IPS-20b (cell line): ENCODE measurements at regions not wholly inside any gene's neighbourhood (a gene's known extent, or its start where the extent isn't known, plus 50 kb on each side); places are given as distances from the start of the nearest gene placed in this dataset.
"Not testable (repeated sequence)": the region's sequence is repeated elsewhere in the genome, so short reads cannot be mapped to it uniquely, and the experiment has no call there.

Experiments used
- H3K27ac ChIP-seq: one replicate; pipeline ENCODE4 v1.5.1; 2013; ENCODE audit warnings: low read length
- H3K27me3 ChIP-seq: 2 replicates; pipeline ENCODE4 v1.6.1; 2013; ENCODE audit warnings: mild to moderate bottlenecking, low read length, inconsistent platforms; ENCODE audit not compliant: insufficient read depth
- H3K36me3 ChIP-seq: 2 replicates; pipeline ENCODE4 v1.6.1; 2013; ENCODE audit warnings: low read depth, mild to moderate bottlenecking, inconsistent platforms, low read length, moderate library complexity; ENCODE audit not compliant: insufficient read depth
- H3K4me1 ChIP-seq: 2 replicates; pipeline ENCODE4 v1.6.1; 2013; ENCODE audit warnings: mild to moderate bottlenecking, control low read depth, inconsistent platforms, low read length, moderate library complexity; ENCODE audit not compliant: insufficient read depth
- H3K4me3 ChIP-seq: 2 replicates; pipeline ENCODE4 v1.5.1; 2013; ENCODE audit warnings: mild to moderate bottlenecking, low read length, inconsistent platforms
- H3K9ac ChIP-seq: 2 replicates; pipeline ENCODE4 v1.6.1; 2013; ENCODE audit warnings: low read depth, mild to moderate bottlenecking, inconsistent platforms, low read length, moderate library complexity
- H3K9me3 ChIP-seq: 2 replicates; pipeline ENCODE4 v1.6.1; 2013; ENCODE audit warnings: mild to moderate bottlenecking, low read depth, low read length, inconsistent platforms; ENCODE audit not compliant: insufficient read depth

GRCh38 chr7:159309214-159309613 is 164.5 kb upstream of the VIPR2 start:
- H3K9ac ChIP-seq, H3K27ac ChIP-seq, H3K36me3 ChIP-seq, H3K4me1 ChIP-seq, H3K4me3 ChIP-seq, H3K27me3 ChIP-seq: not testable (repeated sequence)
- H3K9me3 ChIP-seq: peaks cover 69% of the 10 kb centered on the region

- no peak overlapping the region for H3K9ac ChIP-seq
- no peak overlapping the region for H3K4me3 ChIP-seq
- H3K27me3 ChIP-seq: no peaks in the 10 kb centered on the region
- no peaks in the 10 kb centered on the region for H3K36me3 ChIP-seq
- no peaks in the 10 kb centered on the region for H3K4me1 ChIP-seq
- peaks cover 50% of the 10 kb centered on the region for H3K9me3 ChIP-seq
- no peak overlapping the region for H3K27ac ChIP-seq
Observed at GRCh38 chr7:159306012-159306411, 161.3 kb upstream of the VIPR2 start.

- not testable (repeated sequence) for H3K27ac ChIP-seq, H3K4me3 ChIP-seq, H3K27me3 ChIP-seq, H3K9ac ChIP-seq, H3K4me1 ChIP-seq, H3K36me3 ChIP-seq
- H3K9me3 ChIP-seq: peaks cover 42% of the 10 kb centered on the region
Observed at GRCh38 chr7:159305185-159305584, 160.5 kb upstream of the VIPR2 start.

- H3K9ac ChIP-seq, H3K4me3 ChIP-seq, H3K27me3 ChIP-seq, H3K36me3 ChIP-seq, H3K27ac ChIP-seq, H3K4me1 ChIP-seq: not testable (repeated sequence)
- H3K9me3 ChIP-seq: peaks cover 34% of the 10 kb centered on the region
Observed at GRCh38 chr7:159303510-159303909, 158.8 kb upstream of the VIPR2 start.

- no peak overlapping the region for H3K9ac ChIP-seq
- no peaks in the 10 kb centered on the region for H3K4me1 ChIP-seq
- H3K27me3 ChIP-seq: no peaks in the 10 kb centered on the region
- H3K36me3 ChIP-seq: no peaks in the 10 kb centered on the region
- no peak overlapping the region for H3K27ac ChIP-seq
- H3K9me3 ChIP-seq: peaks cover 22% of the 10 kb centered on the region
- no peak overlapping the region for H3K4me3 ChIP-seq
Observed at GRCh38 chr7:159296093-159296681, 151.5 kb upstream of the VIPR2 start.

GRCh38 chr7:159286487-159286886 is 141.8 kb upstream of the VIPR2 start:
- H3K4me3 ChIP-seq, H3K4me1 ChIP-seq, H3K27me3 ChIP-seq, H3K27ac ChIP-seq, H3K9ac ChIP-seq, H3K36me3 ChIP-seq: not testable (repeated sequence)
- H3K9me3 ChIP-seq: peaks cover 66% of the 10 kb centered on the region

GRCh38 chr7:159281573-159281972 is 136.9 kb upstream of the VIPR2 start:
- Histone ChIP-seq H3K9me3 (peaks cover 88% of the 10 kb centered on the region), H3K36me3 (no peaks in the 10 kb centered on the region)

GRCh38 chr7:159280008-159280407 is 135.3 kb upstream of the VIPR2 start:
- H3K4me3 ChIP-seq: no peak overlapping the region
- no peaks in the 10 kb centered on the region for H3K4me1 ChIP-seq
- no peak overlapping the region for H3K9ac ChIP-seq
- H3K27ac ChIP-seq: no peak overlapping the region
- H3K36me3 ChIP-seq: no peaks in the 10 kb centered on the region
- peaks cover 97% of the 10 kb centered on the region for H3K9me3 ChIP-seq
- H3K27me3 ChIP-seq: no peaks in the 10 kb centered on the region

More at GRCh38 chr7:159281573-159281972, 136.9 kb upstream of the VIPR2 start:
- no peaks in the 10 kb centered on the region for H3K27me3 ChIP-seq
- no peaks in the 10 kb centered on the region for H3K4me1 ChIP-seq
- H3K9ac ChIP-seq: no peak overlapping the region
- no peak overlapping the region for H3K27ac ChIP-seq
- no peak overlapping the region for H3K4me3 ChIP-seq

- H3K9me3 ChIP-seq: peaks cover 92% of the 10 kb centered on the region
- H3K27ac ChIP-seq: no peak overlapping the region
- no peak overlapping the region for H3K4me3 ChIP-seq
- H3K36me3 ChIP-seq: no peaks in the 10 kb centered on the region
- no peak overlapping the region for H3K9ac ChIP-seq
- H3K4me1 ChIP-seq: no peaks in the 10 kb centered on the region
- H3K27me3 ChIP-seq: no peaks in the 10 kb centered on the region
Observed at GRCh38 chr7:159272739-159273138, 128.1 kb upstream of the VIPR2 start.

- no peaks in the 10 kb centered on the region for H3K27me3 ChIP-seq
- no peak overlapping the region for H3K4me3 ChIP-seq
- H3K9me3 ChIP-seq: peaks cover 89% of the 10 kb centered on the region
- no peaks in the 10 kb centered on the region for H3K4me1 ChIP-seq
- H3K9ac ChIP-seq: no peak overlapping the region
- H3K36me3 ChIP-seq: no peaks in the 10 kb centered on the region
- no peak overlapping the region for H3K27ac ChIP-seq
Observed at GRCh38 chr7:159271781-159272180, 127.1 kb upstream of the VIPR2 start.

- no peak overlapping the region for H3K4me3 ChIP-seq
- H3K4me1 ChIP-seq: no peaks in the 10 kb centered on the region
- no peaks in the 10 kb centered on the region for H3K27me3 ChIP-seq
- H3K9me3 ChIP-seq: peaks cover 78% of the 10 kb centered on the region
- no peak overlapping the region for H3K9ac ChIP-seq
- H3K27ac ChIP-seq: no peak overlapping the region
- H3K36me3 ChIP-seq: no peaks in the 10 kb centered on the region
Observed at GRCh38 chr7:159269745-159270144, 125.1 kb upstream of the VIPR2 start.

GRCh38 chr7:159263430-159263829 is 118.8 kb upstream of the VIPR2 start:
- peaks cover 68% of the 10 kb centered on the region for H3K9me3 ChIP-seq
- no peaks in the 10 kb centered on the region for H3K27me3 ChIP-seq
- H3K4me3 ChIP-seq: no peak overlapping the region
- H3K4me1 ChIP-seq: no peaks in the 10 kb centered on the region
- no peaks in the 10 kb centered on the region for H3K36me3 ChIP-seq
- no peak overlapping the region for H3K27ac ChIP-seq
- no peak overlapping the region for H3K9ac ChIP-seq
